ENCODE measurements at regions not wholly inside any gene's neighbourhood (a gene's known extent, or its start where the extent isn't known, plus 50 kb on each side); places are given as distances from the start of the nearest gene placed in this dataset.

DNA sequence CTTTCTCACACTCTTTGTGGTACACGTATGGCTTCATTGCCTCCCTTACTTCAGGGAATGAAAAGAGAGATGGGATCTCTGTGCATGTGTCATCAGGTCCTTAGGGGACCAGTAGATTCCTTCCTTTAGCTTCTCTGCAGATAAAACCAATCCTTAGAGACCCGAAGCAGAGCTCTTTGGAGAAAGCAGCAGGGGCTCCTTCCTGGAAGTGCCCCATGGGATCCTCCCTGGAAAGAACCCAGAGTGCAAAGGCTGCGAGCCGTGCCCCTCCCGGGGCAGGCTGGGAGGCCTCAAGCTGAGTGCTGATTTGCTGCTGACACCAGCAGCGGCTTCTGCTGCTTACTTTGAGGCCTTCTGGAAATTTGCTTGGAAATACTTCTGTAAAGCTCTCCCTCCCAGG is 328.6 kb upstream of the RGMA start:
- Histone ChIP-seq H2BK12ac (ENCODE audit: low read length) (no peak overlapping the region), H3K27ac (ENCODE audit: low read depth, low read length) (no peak overlapping the region), H3K23ac (ENCODE audit: low read length) (no peak overlapping the region), H3K36me3 (ENCODE audit: control insufficient read depth in 1 of 2, insufficient read depth in 2 of 2, low read length in 2 of 2) (no peaks in the 10 kb centered on the region), H3K79me2 (ENCODE audit: control insufficient read depth, insufficient read depth, low read length, poor library complexity) (no peaks in the 10 kb centered on the region), H2BK5ac (ENCODE audit: low read depth, low read length, poor library complexity) (no peak overlapping the region), H2AFZ (ENCODE audit: insufficient read depth, low read length, poor library complexity) (no peak overlapping the region), H4K91ac (ENCODE audit: low read depth, low read length) (no peak overlapping the region), H3K4ac (ENCODE audit: low read depth, low read length) (no peak overlapping the region), H3K4me3 (ENCODE audit: low read depth, low read length) (no peak overlapping the region), H3K4me2 (ENCODE audit: low read length) (no peak overlapping the region), H4K8ac (ENCODE audit: low read depth, low read length) (no peak overlapping the region), H2AK5ac (ENCODE audit: low read length) (no peak overlapping the region), H3K18ac (ENCODE audit: low read length) (no peak overlapping the region), H2BK120ac (ENCODE audit: insufficient read depth, low read length, poor library complexity) (no peak overlapping the region), H3K27me3 (ENCODE audit: insufficient read depth, low read length) (no peaks in the 10 kb centered on the region), H3K9ac (ENCODE audit: low read length) (no peak overlapping the region), H3K14ac (ENCODE audit: low read length) (no peak overlapping the region), H3K9me3 (ENCODE audit: insufficient read depth, low read depth, low read length) (peaks cover 2% of the 10 kb centered on the region), H3K79me1 (ENCODE audit: low read length) (no peaks in the 10 kb centered on the region), H4K12ac (ENCODE audit: low read depth, low read length) (no peak overlapping the region), H3K4me1 (ENCODE audit: control insufficient read depth in 1 of 2, insufficient read depth in 2 of 2, low read length in 2 of 2) (no peaks in the 10 kb centered on the region)
- WGBS (ENCODE audit: extremely low coverage, insufficient coverage, insufficient read length) = no CpG with 5 or more reads among the region's 6 CpGs
- no peak for DNase-seq

DNA sequence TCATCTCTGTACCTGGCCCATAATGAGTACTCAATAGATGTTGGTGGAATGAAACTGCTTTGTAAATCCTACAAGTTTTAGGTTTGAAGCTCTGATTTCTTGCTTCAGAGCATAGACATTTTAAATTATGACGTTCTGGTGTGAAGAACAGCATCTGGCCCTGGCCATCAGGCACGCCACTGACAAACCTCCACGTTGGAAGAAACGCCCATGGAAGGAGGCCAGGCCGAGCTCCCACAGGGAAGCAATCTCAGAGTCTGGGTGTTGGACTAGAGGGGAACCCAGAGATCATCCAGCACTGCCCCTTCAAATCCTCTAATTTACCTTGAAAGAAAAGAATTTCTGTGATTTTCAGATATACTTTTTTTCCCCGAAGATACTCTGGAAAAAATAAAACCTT is 328.1 kb upstream of the RGMA start:
- Histone ChIP-seq H2AFZ (ENCODE audit: insufficient read depth, low read length, poor library complexity) (no peak overlapping the region), H4K91ac (ENCODE audit: low read depth, low read length) (no peak overlapping the region), H4K8ac (ENCODE audit: low read depth, low read length) (no peak overlapping the region), H3K27me3 (ENCODE audit: insufficient read depth, low read length) (no peaks in the 10 kb centered on the region), H2BK5ac (ENCODE audit: low read depth, low read length, poor library complexity) (no peak overlapping the region), H3K9ac (ENCODE audit: low read length) (no peak overlapping the region), H2BK120ac (ENCODE audit: insufficient read depth, low read length, poor library complexity) (no peak overlapping the region), H3K4me2 (ENCODE audit: low read length) (no peak overlapping the region), H2AK5ac (ENCODE audit: low read length) (no peak overlapping the region), H3K4ac (ENCODE audit: low read depth, low read length) (no peak overlapping the region), H3K23ac (ENCODE audit: low read length) (no peak overlapping the region), H4K12ac (ENCODE audit: low read depth, low read length) (no peak overlapping the region), H3K18ac (ENCODE audit: low read length) (no peak overlapping the region), H3K4me3 (ENCODE audit: low read depth, low read length) (no peak overlapping the region), H3K27ac (ENCODE audit: low read depth, low read length) (no peak overlapping the region), H2BK12ac (ENCODE audit: low read length) (no peak overlapping the region), H3K79me1 (ENCODE audit: low read length) (no peaks in the 10 kb centered on the region), H3K79me2 (ENCODE audit: control insufficient read depth, insufficient read depth, low read length, poor library complexity) (no peaks in the 10 kb centered on the region), H3K14ac (ENCODE audit: low read length) (no peak overlapping the region), H3K9me3 (ENCODE audit: insufficient read depth, low read depth, low read length) (peaks cover 3% of the 10 kb centered on the region), H3K4me1 (ENCODE audit: control insufficient read depth in 1 of 2, insufficient read depth in 2 of 2, low read length in 2 of 2) (no peaks in the 10 kb centered on the region), H3K36me3 (ENCODE audit: control insufficient read depth in 1 of 2, insufficient read depth in 2 of 2, low read length in 2 of 2) (no peaks in the 10 kb centered on the region)
- WGBS (ENCODE audit: extremely low coverage, insufficient coverage, insufficient read length) = no CpG with 5 or more reads among the region's 6 CpGs
- no peak for DNase-seq

DNA sequence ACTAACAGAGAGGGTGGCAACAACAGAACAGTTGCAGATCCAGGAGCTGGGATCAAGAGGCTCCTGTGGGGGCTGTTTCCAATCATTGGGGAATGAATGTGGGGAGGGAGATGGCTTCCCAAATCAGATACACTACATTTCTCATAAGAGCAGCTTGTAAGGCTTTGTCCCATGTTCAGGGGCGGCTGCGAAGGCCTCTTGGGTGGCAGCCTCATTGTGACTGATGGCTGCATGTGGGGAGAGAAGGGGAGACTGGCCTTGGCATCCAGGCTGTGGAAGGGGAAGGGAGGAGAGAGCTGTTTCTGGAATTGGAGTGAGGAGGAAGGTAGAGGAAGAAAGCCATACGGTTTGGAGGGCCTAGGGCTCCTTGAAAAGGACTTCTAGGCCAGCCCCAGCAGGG is 326.6 kb upstream of the RGMA start:
- Histone ChIP-seq H2BK5ac (ENCODE audit: low read depth, low read length, poor library complexity) (no peak overlapping the region), H3K27me3 (ENCODE audit: insufficient read depth, low read length) (no peaks in the 10 kb centered on the region), H3K79me2 (ENCODE audit: control insufficient read depth, insufficient read depth, low read length, poor library complexity) (no peaks in the 10 kb centered on the region), H3K4me1 (ENCODE audit: control insufficient read depth in 1 of 2, insufficient read depth in 2 of 2, low read length in 2 of 2) (no peaks in the 10 kb centered on the region), H3K14ac (ENCODE audit: low read length) (no peak overlapping the region), H3K36me3 (ENCODE audit: control insufficient read depth in 1 of 2, insufficient read depth in 2 of 2, low read length in 2 of 2) (no peaks in the 10 kb centered on the region), H4K91ac (ENCODE audit: low read depth, low read length) (no peak overlapping the region), H2AK5ac (ENCODE audit: low read length) (no peak overlapping the region), H3K23ac (ENCODE audit: low read length) (no peak overlapping the region), H4K12ac (ENCODE audit: low read depth, low read length) (no peak overlapping the region), H3K4me2 (ENCODE audit: low read length) (no peak overlapping the region), H3K9me3 (ENCODE audit: insufficient read depth, low read depth, low read length) (peaks cover 5% of the 10 kb centered on the region), H2BK12ac (ENCODE audit: low read length) (no peak overlapping the region), H3K4ac (ENCODE audit: low read depth, low read length) (no peak overlapping the region), H3K18ac (ENCODE audit: low read length) (no peak overlapping the region), H3K9ac (ENCODE audit: low read length) (no peak overlapping the region), H4K8ac (ENCODE audit: low read depth, low read length) (no peak overlapping the region), H3K79me1 (ENCODE audit: low read length) (no peaks in the 10 kb centered on the region), H3K4me3 (ENCODE audit: low read depth, low read length) (no peak overlapping the region), H2AFZ (ENCODE audit: insufficient read depth, low read length, poor library complexity) (no peak overlapping the region), H3K27ac (ENCODE audit: low read depth, low read length) (no peak overlapping the region), H2BK120ac (ENCODE audit: insufficient read depth, low read length, poor library complexity) (no peak overlapping the region)
- no peak for DNase-seq
- no CpG with 5 or more reads among the region's 3 CpGs for WGBS (ENCODE audit: extremely low coverage, insufficient coverage, insufficient read length)

DNA sequence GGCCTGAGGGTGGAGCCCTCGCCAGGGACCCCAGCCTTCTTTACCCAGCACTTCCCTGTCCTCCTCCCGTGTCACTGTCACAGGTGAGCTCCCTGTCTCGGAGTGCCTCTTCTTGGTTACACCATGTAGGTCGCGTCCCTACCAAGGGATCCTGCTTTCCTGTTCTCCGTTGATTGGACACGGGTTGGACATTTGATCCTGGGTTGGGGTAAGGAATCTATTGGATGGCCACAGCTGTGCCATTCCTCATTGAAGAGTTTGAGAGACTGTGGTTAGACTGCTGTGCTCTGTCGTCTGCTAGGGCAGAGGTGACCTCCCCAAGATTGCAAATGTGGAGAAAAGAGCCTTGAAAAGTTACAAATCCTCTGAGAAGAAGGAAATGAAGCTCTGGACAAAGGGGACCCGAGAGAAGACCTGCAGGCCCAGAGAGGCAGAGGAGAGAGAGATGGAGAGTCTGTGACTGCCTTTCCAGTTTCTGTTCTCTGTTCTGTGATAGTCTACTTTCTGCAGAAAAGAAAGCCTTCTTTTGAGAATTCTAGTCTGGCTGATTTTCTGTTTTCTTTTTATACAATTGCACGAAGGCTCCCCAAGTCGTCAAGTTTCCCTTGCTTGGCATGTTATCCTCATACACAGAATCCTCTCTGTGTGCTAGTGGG is 325.7 kb upstream of the RGMA start:
- Histone ChIP-seq H2BK12ac (ENCODE audit: low read length) (no peak overlapping the region), H3K9me3 (ENCODE audit: insufficient read depth, low read depth, low read length) (peaks cover 5% of the 10 kb centered on the region), H3K14ac (ENCODE audit: low read length) (no peak overlapping the region), H3K4me3 (ENCODE audit: low read depth, low read length) (no peak overlapping the region), H2BK120ac (ENCODE audit: insufficient read depth, low read length, poor library complexity) (no peak overlapping the region), H3K36me3 (ENCODE audit: control insufficient read depth in 1 of 2, insufficient read depth in 2 of 2, low read length in 2 of 2) (no peaks in the 10 kb centered on the region), H4K91ac (ENCODE audit: low read depth, low read length) (no peak overlapping the region), H3K18ac (ENCODE audit: low read length) (no peak overlapping the region), H2AFZ (ENCODE audit: insufficient read depth, low read length, poor library complexity) (no peak overlapping the region), H2AK5ac (ENCODE audit: low read length) (no peak overlapping the region), H3K4me1 (ENCODE audit: control insufficient read depth in 1 of 2, insufficient read depth in 2 of 2, low read length in 2 of 2) (no peaks in the 10 kb centered on the region), H3K4ac (ENCODE audit: low read depth, low read length) (no peak overlapping the region), H4K12ac (ENCODE audit: low read depth, low read length) (no peak overlapping the region), H3K27ac (ENCODE audit: low read depth, low read length) (no peak overlapping the region), H3K79me1 (ENCODE audit: low read length) (no peaks in the 10 kb centered on the region), H4K8ac (ENCODE audit: low read depth, low read length) (no peak overlapping the region), H3K4me2 (ENCODE audit: low read length) (no peak overlapping the region), H3K9ac (ENCODE audit: low read length) (no peak overlapping the region), H3K27me3 (ENCODE audit: insufficient read depth, low read length) (no peaks in the 10 kb centered on the region), H3K79me2 (ENCODE audit: control insufficient read depth, insufficient read depth, low read length, poor library complexity) (no peaks in the 10 kb centered on the region), H3K23ac (ENCODE audit: low read length) (no peak overlapping the region), H2BK5ac (ENCODE audit: low read depth, low read length, poor library complexity) (no peak overlapping the region)
- no CpG with 5 or more reads among the region's 11 CpGs for WGBS (ENCODE audit: extremely low coverage, insufficient coverage, insufficient read length)
- no peak for DNase-seq

All from trophoblast cell (in vitro differentiated cells and primary cell).